Renal pelvis (tissue), 1 donor: ENCODE measurements at regions not wholly inside any gene's neighbourhood (a gene's known extent, or its start where the extent isn't known, plus 50 kb on each side); places are given as distances from the start of the nearest gene placed in this dataset.
"Not testable (repeated sequence)": the region's sequence is repeated elsewhere in the genome, so short reads cannot be mapped to it uniquely, and the experiment has no call there.

ENCODE experiments used
- DNase-seq: peaks from one replicate; pipeline ENCODE4 v3.0.0-alpha.2; 2013

DNA sequence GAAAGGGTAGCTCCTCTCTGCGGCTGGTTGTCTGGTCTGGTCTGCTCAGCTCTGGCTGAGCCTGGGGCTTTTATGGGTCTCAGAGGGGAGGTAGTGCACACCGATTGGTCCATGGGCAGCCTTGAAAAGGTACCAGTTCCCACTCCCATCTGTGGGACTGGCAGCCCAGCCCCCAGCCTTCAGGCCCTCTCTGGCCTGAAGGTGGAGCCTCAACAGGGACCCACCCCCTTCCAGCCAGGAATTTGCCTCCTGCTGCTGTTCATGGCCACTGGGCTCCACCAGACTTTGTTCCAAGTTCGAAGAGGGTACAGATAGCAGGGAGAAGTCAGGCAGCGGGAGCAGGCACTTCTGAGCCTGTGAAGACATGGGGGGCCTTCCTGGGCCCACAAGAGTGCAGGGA lies 165.3 kb upstream of the SLC27A6 start:
- no peak for DNase-seq

GRCh38 chr5:128800377-128800776 lies 164.9 kb upstream of the SLC27A6 start:
- no peak for DNase-seq

DNA sequence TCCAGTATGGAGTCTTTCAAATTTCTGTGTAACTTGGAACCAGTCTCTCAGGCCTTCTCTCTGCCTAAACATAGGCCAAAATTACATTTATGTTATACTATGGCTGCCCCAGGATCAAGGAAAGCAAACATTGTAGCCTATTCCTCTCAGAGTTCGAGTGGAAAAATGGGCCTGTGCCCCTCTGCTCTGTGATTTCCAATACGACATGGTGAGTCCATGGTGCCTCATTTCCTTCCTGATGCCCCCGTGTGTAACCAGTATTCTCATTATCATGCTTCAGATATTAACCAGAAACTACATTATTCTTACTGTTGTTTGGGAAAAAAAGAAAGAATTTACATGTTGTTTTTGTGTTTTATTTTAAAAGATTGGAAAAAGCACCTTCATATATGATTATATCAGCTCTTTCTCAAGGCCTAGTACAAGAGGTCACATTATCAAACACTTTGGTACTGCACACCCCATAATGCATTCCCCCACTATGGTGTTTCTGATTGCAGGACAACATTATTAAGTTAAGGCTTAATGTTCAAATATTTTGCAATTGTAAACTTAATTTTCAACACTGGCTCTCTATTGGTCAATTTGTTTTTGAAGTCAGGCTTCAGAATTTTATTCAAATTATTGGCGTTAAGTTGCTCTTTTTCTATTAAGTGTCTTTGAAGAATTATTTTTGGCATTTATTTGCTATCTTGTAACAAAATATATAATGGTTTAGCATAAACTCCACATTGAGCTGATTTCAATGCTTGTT lies 151.8 kb upstream of the SLC27A6 start:
- no peak for DNase-seq

DNA sequence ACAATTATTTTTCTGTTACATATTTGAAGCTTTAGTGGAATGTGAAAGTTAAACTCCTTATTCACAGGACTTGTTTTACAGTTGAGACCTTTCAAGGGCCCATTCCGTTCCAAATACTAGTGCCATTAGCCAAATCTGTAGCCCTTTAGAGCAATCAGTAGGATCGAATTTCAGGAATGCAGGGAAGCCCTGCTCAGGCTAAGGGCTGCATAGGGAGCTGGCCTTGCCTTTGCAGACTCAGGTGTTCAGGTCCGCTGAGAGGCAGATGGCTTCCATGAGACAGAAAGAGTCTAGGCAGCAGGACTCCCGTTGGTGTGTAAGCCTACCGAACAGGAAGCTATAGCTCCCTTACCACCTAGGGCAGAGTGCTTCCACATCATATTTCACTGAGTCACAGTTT lies 150.1 kb upstream of the SLC27A6 start:
- no peak for DNase-seq

DNA sequence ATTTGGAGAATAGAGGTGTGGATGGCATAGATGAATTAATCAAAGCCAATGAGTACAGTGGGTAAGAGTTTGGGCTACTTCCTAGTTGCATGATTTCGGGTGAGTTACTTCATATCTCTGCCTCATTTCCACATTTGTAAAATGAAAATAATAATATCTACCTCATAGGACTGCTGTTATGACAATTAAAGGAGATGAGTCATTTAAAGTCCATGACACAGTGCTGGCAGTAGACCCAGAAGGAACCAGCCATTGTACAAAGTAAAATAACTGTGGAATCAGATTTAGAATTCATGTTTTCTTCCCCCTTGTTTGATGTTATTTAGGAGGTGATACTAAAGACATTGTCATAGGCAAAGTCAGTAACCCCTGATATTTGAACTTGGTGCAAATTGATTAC lies 139.5 kb upstream of the SLC27A6 start:
- no peak for DNase-seq

- no peak for DNase-seq
Measured at GRCh38 chr5:128826275-128826674, 139.0 kb upstream of the SLC27A6 start.

GRCh38 chr5:128836571-128836970 lies 128.7 kb upstream of the SLC27A6 start:
- DNase-seq = no peak

- DNase-seq = no peak
Measured at GRCh38 chr5:128838623-128839022, 126.7 kb upstream of the SLC27A6 start.

DNA sequence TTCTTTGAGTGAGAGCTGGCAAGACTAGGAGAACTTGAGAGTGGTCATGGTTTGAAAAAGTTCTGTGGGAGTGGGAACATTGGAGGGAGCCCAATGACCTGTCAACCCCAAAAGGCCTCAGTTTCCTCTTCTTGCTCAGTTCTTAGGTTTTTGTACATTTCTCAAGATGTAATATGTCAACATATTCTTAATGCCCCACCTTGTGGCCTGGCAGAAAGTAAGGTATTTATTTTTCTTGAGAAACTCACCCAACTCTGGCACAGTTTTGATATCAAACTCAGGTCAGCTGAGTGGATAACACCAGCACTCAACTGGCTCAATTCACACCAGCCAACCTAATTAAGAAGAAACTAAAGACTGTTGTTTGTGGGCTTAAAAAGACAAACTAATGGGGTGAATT lies 123.0 kb upstream of the SLC27A6 start:
- no peak for DNase-seq

DNA sequence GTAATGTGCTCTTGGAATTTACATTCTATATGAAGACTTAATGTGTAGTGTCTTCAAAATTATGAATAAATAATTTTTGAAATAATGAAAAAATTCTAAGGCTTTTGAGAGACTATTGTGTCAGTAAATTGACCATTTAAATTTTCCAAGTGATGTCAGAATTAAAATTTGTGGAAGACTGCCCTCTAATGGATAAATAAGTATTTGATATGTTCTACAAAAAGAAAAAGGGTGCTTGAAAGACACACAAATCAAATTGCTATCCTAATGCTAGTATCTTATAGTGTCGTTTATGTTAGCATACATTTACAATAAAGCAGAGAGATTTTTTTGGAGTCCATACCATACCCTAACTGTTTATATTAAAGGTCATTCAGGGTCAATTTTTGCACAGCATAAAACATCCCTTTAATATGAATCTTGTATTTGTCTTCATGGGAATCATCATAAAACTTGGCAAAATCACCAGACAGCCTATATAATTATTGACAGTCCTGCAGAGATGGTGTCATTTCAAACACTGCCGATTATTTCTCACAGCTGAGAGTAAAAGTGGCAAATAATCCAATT lies 120.8 kb upstream of the SLC27A6 start:
- DNase-seq = peak; percentile 42

DNA sequence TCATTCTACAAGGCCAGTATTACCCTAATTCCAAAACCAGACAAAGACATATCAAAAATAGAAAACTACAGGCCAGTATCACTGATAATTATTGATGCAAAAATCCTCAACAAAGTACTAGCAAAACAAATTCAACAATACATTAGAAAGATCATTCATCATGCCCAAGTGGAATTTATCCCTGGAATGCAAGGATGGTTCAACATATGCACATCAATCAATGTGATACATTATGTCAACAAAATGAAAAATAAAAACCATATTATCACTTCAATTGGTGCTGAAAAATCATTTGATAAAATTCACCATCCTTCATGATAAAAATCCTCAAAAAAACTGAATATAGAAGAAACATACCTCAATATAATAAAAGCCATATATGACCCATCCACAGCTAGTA lies 115.2 kb upstream of the SLC27A6 start:
- no peak for DNase-seq

DNA sequence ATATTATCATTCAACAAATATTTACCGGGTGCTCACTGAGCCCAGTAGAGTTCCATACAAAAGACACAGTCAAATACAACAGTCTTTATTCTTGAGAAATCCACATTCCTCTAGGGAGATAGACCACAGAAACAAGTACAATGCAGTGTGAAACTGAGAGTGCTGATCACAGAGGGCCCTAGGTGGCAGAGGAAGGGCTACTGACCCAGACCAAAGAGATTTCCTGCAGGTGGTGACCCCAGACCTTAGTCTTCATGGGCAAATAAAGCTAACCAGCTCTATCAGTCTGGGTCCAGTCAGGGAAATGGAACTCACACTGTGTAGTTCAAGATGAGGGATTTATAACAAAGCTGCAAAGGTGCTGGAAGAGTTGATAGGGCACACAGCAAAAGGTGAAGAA lies 110.4 kb upstream of the SLC27A6 start:
- DNase-seq = no peak

DNA sequence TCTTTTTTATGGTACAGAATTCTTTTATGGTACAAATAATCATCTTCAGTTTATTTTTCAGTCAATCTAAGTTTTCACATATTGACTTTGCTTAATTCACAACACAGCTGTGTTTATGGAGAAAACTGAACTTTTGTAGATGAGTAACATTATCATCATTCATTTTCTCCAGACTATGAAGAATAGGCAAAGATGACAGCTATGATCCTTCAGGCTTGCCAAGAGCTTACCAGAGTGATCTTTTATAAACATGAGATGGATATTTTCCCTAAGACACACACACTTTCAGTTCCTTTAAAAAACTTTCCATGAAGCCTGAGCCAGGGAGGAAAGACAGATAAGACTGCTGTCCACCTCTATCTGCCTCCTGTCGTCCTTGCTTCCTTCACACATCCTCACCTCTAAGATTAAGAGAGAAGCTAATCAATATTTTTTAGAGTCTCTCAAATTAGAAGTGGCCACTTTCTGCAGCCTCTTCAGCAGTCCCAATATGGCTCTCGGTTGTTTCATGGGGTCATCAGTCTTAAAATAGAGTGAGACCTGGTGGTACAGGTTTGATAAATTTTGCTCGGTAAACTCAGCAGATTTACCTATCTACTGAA lies 108.1 kb upstream of the SLC27A6 start:
- DNase-seq = no peak

GRCh38 chr5:128858995-128859394 lies 106.3 kb upstream of the SLC27A6 start:
- no peak for DNase-seq

DNA sequence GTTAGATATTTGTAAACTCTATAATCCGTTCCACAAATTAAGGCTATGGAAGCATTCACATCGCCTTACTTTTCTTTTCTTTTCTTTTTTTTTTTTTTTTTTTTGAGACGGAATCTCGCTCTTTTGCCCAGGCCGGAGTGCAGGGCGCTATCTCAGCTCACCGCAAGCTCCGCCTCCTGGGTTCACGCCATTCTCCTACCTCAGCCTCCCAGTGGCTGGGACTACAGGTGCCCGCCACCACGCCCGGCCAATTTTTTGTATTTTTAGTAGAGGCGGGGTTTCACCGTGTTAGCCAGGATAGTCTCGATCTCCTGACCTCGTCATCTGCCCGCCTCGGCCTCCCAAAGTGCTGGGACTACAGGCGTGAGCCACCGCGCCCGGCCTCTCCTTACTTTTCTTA lies 104.1 kb upstream of the SLC27A6 start:
- DNase-seq = not testable (repeated sequence)

- DNase-seq = no peak
Measured at GRCh38 chr5:128869970-128870369, 95.3 kb upstream of the SLC27A6 start.

DNA sequence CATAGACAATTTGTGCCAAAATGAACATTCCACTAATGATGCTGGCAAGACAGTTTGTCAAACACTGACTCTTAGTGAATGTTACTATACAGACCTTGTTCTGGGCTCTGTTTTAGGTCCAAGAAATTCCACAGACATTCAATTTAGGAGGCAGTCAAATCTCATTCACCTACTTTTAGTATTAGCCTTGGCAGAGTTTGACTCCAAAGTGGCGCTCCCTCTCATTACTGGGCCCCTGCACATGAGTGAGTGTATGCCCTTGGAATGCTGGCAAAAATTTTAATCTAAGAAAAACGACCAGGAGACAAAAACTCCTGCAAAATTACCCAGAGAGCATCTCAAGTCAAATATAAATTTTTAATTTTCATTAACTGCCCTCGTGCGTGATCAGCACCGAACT lies 94.9 kb upstream of the SLC27A6 start:
- DNase-seq = no peak

DNA sequence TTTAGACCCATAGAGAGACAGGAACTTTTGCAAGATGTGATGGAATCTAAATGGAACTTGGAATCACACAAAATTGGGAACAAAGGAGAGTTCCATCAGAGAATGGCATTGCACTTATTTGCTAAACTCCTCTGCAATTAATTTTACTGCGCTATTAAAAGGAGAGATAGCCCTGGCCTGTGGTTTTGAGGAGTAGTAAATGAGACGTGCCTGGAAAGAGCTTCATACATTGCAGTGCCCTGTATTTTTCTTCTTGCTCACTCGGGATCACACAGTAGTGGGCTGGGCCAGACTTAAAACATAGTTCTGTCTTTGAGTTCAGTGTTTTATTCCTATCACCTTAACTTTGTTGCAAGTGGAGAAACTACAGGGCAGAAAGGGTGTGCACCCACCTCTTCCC lies 94.4 kb upstream of the SLC27A6 start:
- DNase-seq = no peak

GRCh38 chr5:128876569-128877382 lies 88.5 kb upstream of the SLC27A6 start:
- DNase-seq = no peak

DNA sequence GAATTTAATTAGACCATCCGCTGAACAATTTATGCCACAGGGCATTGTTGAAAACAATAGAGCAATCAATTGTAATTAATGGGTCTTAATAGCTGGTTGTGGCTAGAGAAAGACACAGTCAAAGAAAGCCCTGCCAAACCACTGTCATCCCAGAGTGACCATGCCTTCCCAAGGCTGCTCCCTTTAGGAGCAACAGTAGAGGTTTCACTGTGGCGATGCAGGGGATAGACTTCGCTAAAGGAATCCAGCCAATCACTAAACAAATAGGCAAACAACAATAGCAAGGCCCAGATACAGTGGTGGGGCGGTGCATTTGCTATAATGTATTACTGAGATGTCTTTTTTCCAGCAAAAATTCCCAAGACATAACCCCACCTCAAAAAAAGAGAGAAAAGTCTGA lies 87.8 kb upstream of the SLC27A6 start:
- DNase-seq = no peak

DNA sequence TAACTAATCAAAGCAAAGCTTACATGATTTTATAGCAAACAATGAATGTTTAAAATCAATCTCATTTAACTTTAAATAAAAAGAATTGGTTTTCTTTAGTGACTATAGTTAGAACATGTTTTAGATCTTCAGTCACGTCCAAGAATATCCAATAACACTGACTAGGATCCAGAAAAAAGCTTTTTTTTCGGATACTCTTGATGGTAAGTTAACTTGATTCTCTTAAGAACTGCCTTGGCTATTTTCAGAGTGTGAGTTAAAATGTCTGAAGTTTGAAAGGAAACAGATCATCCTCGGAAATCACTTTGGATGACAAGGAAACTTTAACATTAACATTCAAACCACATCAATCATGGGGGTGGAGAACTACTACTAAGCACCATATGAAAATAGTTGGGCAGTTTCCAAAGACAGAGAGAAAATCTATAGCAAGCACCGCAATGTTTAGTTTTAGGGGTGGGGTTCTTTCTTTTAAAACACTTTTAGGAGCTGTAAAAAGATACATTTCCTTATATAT lies 83.7 kb upstream of the SLC27A6 start:
- no peak for DNase-seq

DNA sequence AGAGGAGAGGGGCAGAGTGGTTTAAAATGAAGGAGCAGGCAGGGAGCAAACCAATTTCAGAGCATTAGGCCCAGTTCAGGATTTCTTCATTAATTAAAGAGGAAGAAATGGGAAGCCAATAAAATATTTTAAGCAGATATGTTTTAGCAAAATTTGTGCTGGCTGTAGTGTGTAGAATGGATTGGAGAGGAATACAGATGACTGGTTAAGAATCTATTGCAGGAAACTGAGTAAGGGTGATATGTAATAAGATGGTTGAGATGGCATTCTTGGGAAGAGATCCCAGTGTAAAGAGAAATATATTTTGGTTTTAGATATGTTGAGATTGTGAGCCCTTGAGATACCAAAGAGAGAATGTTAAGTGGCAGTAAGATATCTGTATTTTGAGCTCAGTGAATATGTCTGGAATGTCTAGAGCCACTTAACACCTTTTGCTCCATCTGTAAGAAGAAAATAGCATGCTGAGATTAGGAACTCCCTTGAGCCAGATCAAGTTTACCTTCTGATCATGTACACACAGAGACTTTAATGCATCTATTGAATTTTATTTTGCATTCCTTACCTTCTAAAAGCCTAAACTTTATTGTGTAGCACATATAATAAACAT lies 79.5 kb upstream of the SLC27A6 start:
- DNase-seq = no peak
